MM.1S (cell line): ENCODE measurements at regions not wholly inside any gene's neighbourhood (a gene's known extent, or its start where the extent isn't known, plus 50 kb on each side); places are given as distances from the start of the nearest gene placed in this dataset.

Experiments used
- DNase-seq: peaks from one replicate; pipeline ENCODE4 v3.0.0-alpha.2; 2015
- H2AFZ ChIP-seq: fragments of 300-600 bp; sonication (generic); 2 replicates; pipeline ENCODE4 v1.6.0; 2016; ENCODE audit warnings: antibody characterized with exemption, low read length
- H3F3A ChIP-seq: fragments of 300-600 bp; sonication (generic); 2 replicates; pipeline ENCODE4 v1.6.1; 2016; ENCODE audit warnings: mild to moderate bottlenecking, antibody characterized with exemption, low read length, moderate library complexity, mixed read lengths; ENCODE audit not compliant: insufficient read depth
- H3K27ac ChIP-seq: fragments of 300-600 bp; sonication (generic); 2 replicates; pipeline ENCODE4 v1.5.1; 2016; ENCODE audit warnings: mild to moderate bottlenecking, low read length
- H3K27me3 ChIP-seq: fragments of 300-600 bp; sonication (generic); replicated peaks from 2 replicates; pipeline ENCODE4 v1.6.0; 2016; ENCODE audit warnings: low read length; ENCODE audit not compliant: insufficient read depth
- H3K36me3 ChIP-seq: fragments of 300-600 bp; sonication (generic); replicated peaks from 2 replicates; pipeline ENCODE4 v1.6.1; 2016; ENCODE audit warnings: mild to moderate bottlenecking, low read length, mixed read lengths; ENCODE audit not compliant: insufficient read depth
- H3K4me1 ChIP-seq: fragments of 300-600 bp; sonication (generic); 2 replicates; pipeline ENCODE4 v1.6.1; 2016; ENCODE audit warnings: low read length, mixed read lengths
- H3K4me2 ChIP-seq: fragments of 300-600 bp; sonication (generic); 2 replicates; pipeline ENCODE4 v1.6.0; 2016; ENCODE audit warnings: low read depth, low read length
- H3K4me3 ChIP-seq: fragments of 300-600 bp; sonication (generic); 2 replicates; pipeline ENCODE4 v1.5.1; 2016; ENCODE audit warnings: low read length, mixed read lengths
- H3K79me2 ChIP-seq: fragments of 300-600 bp; sonication (generic); 2 replicates; pipeline ENCODE4 v1.6.1; 2016; ENCODE audit warnings: mixed run types, low read length, mixed read lengths
- H3K9ac ChIP-seq: fragments of 300-600 bp; sonication (generic); 2 replicates; pipeline ENCODE4 v1.6.1; 2016; ENCODE audit warnings: low read length, mixed read lengths
- H3K9me2 ChIP-seq: fragments of 300-600 bp; sonication (generic); replicated peaks from 2 replicates; pipeline ENCODE4 v1.6.1; 2016; ENCODE audit warnings: mild to moderate bottlenecking, low read length, mixed read lengths; ENCODE audit not compliant: insufficient read depth
- H3K9me3 ChIP-seq: fragments of 300-600 bp; sonication (generic); replicated peaks from 2 replicates; pipeline ENCODE4 v1.6.1; 2016; ENCODE audit warnings: mild to moderate bottlenecking, low read length, mixed read lengths; ENCODE audit not compliant: insufficient read depth
- H4K20me1 ChIP-seq: fragments of 300-600 bp; sonication (generic); 2 replicates; pipeline ENCODE4 v1.6.1; 2016; ENCODE audit warnings: mild to moderate bottlenecking, low read length, moderate library complexity, mixed read lengths; ENCODE audit not compliant: insufficient read depth
- CTCF ChIP-seq: fragments of 300-600 bp; sonication (generic); IDR thresholded peaks from 2 replicates; pipeline ENCODE4 v1.5.1; 2016; ENCODE audit warnings: antibody characterized with exemption, low read length, mixed read lengths
- EZH2 ChIP-seq: fragments of 300-600 bp; sonication (generic); optimal IDR thresholded peaks from 2 replicates; pipeline ENCODE3; 2017; ENCODE audit warnings: low read depth, mild to moderate bottlenecking, antibody characterized with exemption, low read length, mixed read lengths
- EZH2phosphoT487 ChIP-seq: fragments of 300-600 bp; sonication (generic); IDR thresholded peaks from 2 replicates; pipeline ENCODE4 v1.6.1; 2018; ENCODE audit warnings: antibody characterized with exemption, low read length

- no peaks in the 10 kb centered on the region for H3K36me3 ChIP-seq
- H3K9me3 ChIP-seq = no peaks in the 10 kb centered on the region
- H4K20me1 ChIP-seq = no peaks in the 10 kb centered on the region
- DNase-seq = no peak
- no peaks in the 10 kb centered on the region for H3K9me2 ChIP-seq
- no peaks in the 10 kb centered on the region for H3F3A ChIP-seq
- no peak overlapping the region for H3K4me2 ChIP-seq
- no peak overlapping the region for H3K27ac ChIP-seq
- no peaks in the 10 kb centered on the region for H3K27me3 ChIP-seq
- no peak overlapping the region for H3K4me3 ChIP-seq
- H2AFZ ChIP-seq = no peak overlapping the region
- no peak overlapping the region for H3K9ac ChIP-seq
- no peak for TF ChIP-seq EZH2phosphoT487
- TF ChIP-seq CTCF = no peak
- TF ChIP-seq EZH2 = no peak
- no peaks in the 10 kb centered on the region for H3K79me2 ChIP-seq
- H3K4me1 ChIP-seq = no peaks in the 10 kb centered on the region
Measured at GRCh38 chr1:98008373-98008772, 87.5 kb upstream of the DPYD start.

DNA sequence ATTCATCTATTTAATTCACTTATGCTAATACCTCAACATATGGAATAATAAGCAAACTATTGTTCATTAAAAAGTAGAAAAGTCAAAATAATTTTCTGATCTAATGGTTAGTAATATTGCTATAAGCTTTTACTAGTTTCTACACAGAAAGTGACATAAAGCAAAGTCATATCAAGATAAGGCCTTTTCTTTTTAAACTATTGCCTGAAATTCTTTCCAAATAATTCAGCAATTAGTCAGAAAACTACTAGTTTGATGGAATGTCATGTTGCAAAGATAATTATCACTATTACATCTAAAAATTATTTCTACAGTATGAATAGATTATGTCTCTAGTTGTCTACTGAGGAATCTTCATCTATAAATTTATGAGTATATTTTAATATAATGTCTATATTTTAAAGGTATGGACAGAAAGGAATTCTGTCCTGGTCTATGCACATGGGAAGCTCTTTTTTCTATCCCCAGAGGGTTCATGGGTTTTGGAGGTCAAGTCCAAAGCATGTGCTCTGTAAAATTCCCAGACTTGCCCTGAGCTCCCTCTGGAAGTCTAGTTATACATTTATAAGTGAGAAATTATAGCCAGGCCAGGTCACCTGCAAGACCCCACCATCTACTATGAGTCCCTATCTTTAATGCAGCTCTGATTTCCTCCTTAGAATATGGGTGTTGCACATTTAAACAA lies 84.6 kb upstream of the DPYD start:
- H3K4me3 ChIP-seq = no peak overlapping the region
- no peak overlapping the region for H3K9ac ChIP-seq
- H3K36me3 ChIP-seq = no peaks in the 10 kb centered on the region
- H3F3A ChIP-seq = no peaks in the 10 kb centered on the region
- no peak for DNase-seq
- H3K4me1 ChIP-seq = no peaks in the 10 kb centered on the region
- no peaks in the 10 kb centered on the region for H3K9me2 ChIP-seq
- H3K4me2 ChIP-seq = no peak overlapping the region
- no peaks in the 10 kb centered on the region for H4K20me1 ChIP-seq
- no peaks in the 10 kb centered on the region for H3K79me2 ChIP-seq
- TF ChIP-seq EZH2 (no peak), EZH2phosphoT487 (no peak), CTCF (no peak)
- no peaks in the 10 kb centered on the region for H3K9me3 ChIP-seq
- no peak overlapping the region for H3K27ac ChIP-seq
- no peaks in the 10 kb centered on the region for H3K27me3 ChIP-seq
- no peak overlapping the region for H2AFZ ChIP-seq

- Histone ChIP-seq H3K36me3 (no peaks in the 10 kb centered on the region), H3K79me2 (no peaks in the 10 kb centered on the region), H3K4me2 (no peak overlapping the region), H3K9me3 (no peaks in the 10 kb centered on the region), H3K27me3 (no peaks in the 10 kb centered on the region), H3K4me1 (no peaks in the 10 kb centered on the region), H3K9ac (no peak overlapping the region), H3F3A (no peaks in the 10 kb centered on the region), H3K27ac (no peak overlapping the region), H3K4me3 (no peak overlapping the region), H3K9me2 (no peaks in the 10 kb centered on the region), H4K20me1 (no peaks in the 10 kb centered on the region), H2AFZ (no peak overlapping the region)
- TF ChIP-seq EZH2 (no peak), EZH2phosphoT487 (no peak), CTCF (no peak)
- no peak for DNase-seq
Measured at GRCh38 chr1:98003442-98003841, 82.6 kb upstream of the DPYD start.
